Sigmoid colon (tissue), 6 donors: ENCODE measurements at regions not wholly inside any gene's neighbourhood (a gene's known extent, or its start where the extent isn't known, plus 50 kb on each side); places are given as distances from the start of the nearest gene placed in this dataset.

Source experiments
- DNase-seq: peaks from one replicate; pipeline ENCODE4 v3.0.0-alpha.2; 2019
- H3K27ac ChIP-seq, 4 donors: fragments of 200-600 bp; sonication (generic); one replicate each; pipeline ENCODE4 v1.5.1; 2016 to 2019; ENCODE audit warnings: mild to moderate bottlenecking in 1 of 4
- H3K27me3 ChIP-seq, 3 donors: fragments of 200-600 bp; sonication (generic); one replicate each; pipeline ENCODE4 v1.5.1; 2019; ENCODE audit warnings: mild to moderate bottlenecking in 1 of 3
- H3K36me3 ChIP-seq, 4 donors: fragments of 200-600 bp; sonication (generic); one replicate each; pipeline ENCODE4 v1.5.1; 2016 to 2019
- H3K4me1 ChIP-seq, 4 donors: fragments of 200-600 bp; sonication (generic); one replicate each; pipeline ENCODE4 v1.5.1; 2017 to 2019
- H3K4me3 ChIP-seq, 4 donors: fragments of 200-600 bp; sonication (generic); one replicate each; pipeline ENCODE4 v1.5.1; 2017 to 2019; ENCODE audit warnings: mild to moderate bottlenecking in 2 of 4, moderate library complexity in 1 of 4
- H3K9me3 ChIP-seq, 4 donors: fragments of 200-600 bp in 3 of 4; sonication (generic) in 3 of 4; one replicate each; pipeline versions ENCODE4 v1.5.1 to v1.6.1; 2013 to 2019
- CTCF ChIP-seq, 4 experiments: fragments of 450-650 bp in 3 of 4; fragments of 200-600 bp in 1 of 4; IDR thresholded peaks; one replicate each; pipeline ENCODE4 v1.5.1; 2016 to 2019; ENCODE audit warnings: antibody characterized with exemption in 4 of 4, mild to moderate bottlenecking in 3 of 4, moderate library complexity in 2 of 4
- EP300 ChIP-seq, 4 donors: sonication (generic); formaldehyde crosslinking; IDR thresholded peaks; one replicate each; pipeline ENCODE4 v1.6.1; 2017; ENCODE audit warnings: antibody characterized with exemption in 4 of 4
- POLR2A ChIP-seq, 2 donors: fragments of 450-650 bp; IDR thresholded peaks; one replicate each; pipeline ENCODE4 v1.6.1; 2016; ENCODE audit warnings: antibody characterized with exemption in 2 of 2, mild to moderate bottlenecking in 2 of 2, moderate library complexity in 2 of 2
- POLR2AphosphoS5 ChIP-seq, 4 donors: sonication (generic); formaldehyde crosslinking; IDR thresholded peaks; one replicate each; pipeline ENCODE4 v1.6.1; 2017; ENCODE audit warnings: antibody characterized with exemption in 4 of 4
- WGBS, 2 donors: extraction: QIAGEN DNeasy Blood & Tissue Kit; methylation state at CpG; one replicate each; pipeline ENCODE4 v1.1.7; 2013; 5-methylcytosine and 5-hydroxymethylcytosine counted together
- intact Hi-C: fragments of 100-400 bp; cut with DNase I; formaldehyde crosslinking; loops from one replicate; pipeline ENCODE4 v1.15.1; 2023
- donor health status: healthy with polysubstance abuse.
- donor health status: healthy.

DNA sequence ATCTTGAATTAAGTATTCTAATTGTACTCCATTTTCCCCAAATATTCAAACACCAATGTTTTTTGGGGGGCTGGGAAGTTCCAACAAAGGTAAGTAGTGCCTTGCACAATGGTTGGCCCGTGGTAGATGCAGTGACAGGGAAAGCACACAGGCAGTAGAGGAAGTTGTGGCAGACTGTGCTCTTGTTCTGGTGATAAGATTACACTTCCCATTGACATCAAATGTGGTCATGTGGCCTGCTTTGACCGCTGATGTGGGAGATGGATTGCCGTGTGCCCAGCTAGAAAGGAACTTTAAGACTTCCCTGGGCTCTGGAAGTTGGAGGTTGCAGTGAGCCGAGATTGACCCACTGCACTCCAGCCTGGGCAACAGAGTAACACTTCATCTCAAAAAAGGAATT, 223.8 kb downstream of the VRK1 start:
- intact Hi-C loops = no loop called here
- H3K4me1 ChIP-seq = no peaks in the 10 kb centered on the region
- 38 to 81% methylated on average over 4 of the region's 4 CpGs for WGBS, 2 donors
- no peaks in the 10 kb centered on the region for H3K9me3 ChIP-seq
- H3K27me3 ChIP-seq = peaks cover 0 to 5% (median 0%) of the 10 kb centered on the region in 3 donors
- H3K27ac ChIP-seq = no peak overlapping the region
- no peaks in the 10 kb centered on the region for H3K36me3 ChIP-seq
- H3K4me3 ChIP-seq = no peak overlapping the region
- no peak for DNase-seq
- no peak for TF ChIP-seq POLR2A (IDR thresholded peaks at IDR 0.05)
- TF ChIP-seq POLR2AphosphoS5 (IDR thresholded peaks at IDR 0.05) = no peak
- no peak for TF ChIP-seq CTCF (IDR thresholded peaks at IDR 0.05)
- no peak for TF ChIP-seq EP300 (IDR thresholded peaks at IDR 0.05)

- intact Hi-C loops = no loop called here
These were observed 224.5 kb downstream of the VRK1 start for GRCh38 chr14:97021571-97022168.

DNA sequence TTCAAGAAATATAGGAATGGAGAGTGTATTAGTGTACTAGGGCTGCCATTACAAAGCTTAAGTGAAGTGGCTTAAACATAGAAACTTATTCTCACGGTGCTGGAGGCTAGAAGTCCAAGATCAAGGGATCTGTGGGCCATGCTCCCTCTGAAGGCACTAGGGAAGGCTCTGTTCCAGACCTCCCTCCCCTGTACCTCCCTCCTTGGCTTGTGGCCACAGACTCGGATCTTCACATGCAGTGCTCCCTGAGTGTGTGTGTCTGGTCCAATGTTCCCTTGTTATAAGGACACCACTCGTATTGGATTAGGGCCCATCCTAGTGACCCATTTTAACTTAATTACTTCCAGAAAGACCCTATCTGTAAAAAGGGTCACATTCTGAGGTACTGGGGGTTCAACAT, 225.6 kb downstream of the VRK1 start:
- DNase-seq = no peak
- H3K27ac ChIP-seq = no peak overlapping the region
- 67 to 75% methylated on average over 3 of the region's 3 CpGs for WGBS, 2 donors
- H3K27me3 ChIP-seq = peaks cover 0 to 6% (median 0%) of the 10 kb centered on the region in 3 donors
- no peaks in the 10 kb centered on the region for H3K36me3 ChIP-seq
- H3K4me1 ChIP-seq = no peaks in the 10 kb centered on the region
- no peaks in the 10 kb centered on the region for H3K9me3 ChIP-seq
- H3K4me3 ChIP-seq = no peak overlapping the region
- intact Hi-C loops = no loop called here
- no peak for TF ChIP-seq CTCF (IDR thresholded peaks at IDR 0.05)
- no peak for TF ChIP-seq EP300 (IDR thresholded peaks at IDR 0.05)
- TF ChIP-seq POLR2AphosphoS5 (IDR thresholded peaks at IDR 0.05) = no peak
- TF ChIP-seq POLR2A (IDR thresholded peaks at IDR 0.05) = no peak

More at GRCh38 chr14:97021571-97022168, 224.5 kb downstream of the VRK1 start:
- 52 to 70% methylated on average over 3 of the region's 3 CpGs for WGBS, 2 donors
- Histone ChIP-seq H3K4me1 (no peaks in the 10 kb centered on the region), H3K36me3 (no peaks in the 10 kb centered on the region), H3K9me3 (no peaks in the 10 kb centered on the region), H3K4me3 (no peak overlapping the region), H3K27me3 (peaks cover 0 to 6% (median 0%) of the 10 kb centered on the region in 3 donors), H3K27ac (no peak overlapping the region)
- no peak for TF ChIP-seq POLR2A (IDR thresholded peaks at IDR 0.05)
- no peak for TF ChIP-seq CTCF (IDR thresholded peaks at IDR 0.05)
- no peak for TF ChIP-seq POLR2AphosphoS5 (IDR thresholded peaks at IDR 0.05)
- no peak for TF ChIP-seq EP300 (IDR thresholded peaks at IDR 0.05)
- DNase-seq = no peak

GRCh38 chr14:97023871-97024270, 226.7 kb downstream of the VRK1 start:
- Histone ChIP-seq H3K27ac (no peak overlapping the region), H3K36me3 (no peaks in the 10 kb centered on the region), H3K9me3 (no peaks in the 10 kb centered on the region), H3K27me3 (peaks cover 0 to 6% (median 0%) of the 10 kb centered on the region in 3 donors), H3K4me3 (no peak overlapping the region), H3K4me1 (no peaks in the 10 kb centered on the region)
- 88 to 92% methylated on average over 6 of the region's 6 CpGs for WGBS, 2 donors
- DNase-seq = no peak
- TF ChIP-seq POLR2AphosphoS5 (IDR thresholded peaks at IDR 0.05) (no peak), POLR2A (IDR thresholded peaks at IDR 0.05) (no peak), EP300 (IDR thresholded peaks at IDR 0.05) (no peak), CTCF (IDR thresholded peaks at IDR 0.05) (no peak)
- intact Hi-C loops = no loop called here

GRCh38 chr14:97024300-97024699, 227.1 kb downstream of the VRK1 start:
- Histone ChIP-seq H3K9me3 (no peaks in the 10 kb centered on the region), H3K27ac (no peak overlapping the region), H3K27me3 (peaks cover 0 to 6% (median 0%) of the 10 kb centered on the region in 3 donors), H3K4me1 (no peaks in the 10 kb centered on the region), H3K4me3 (no peak overlapping the region), H3K36me3 (no peaks in the 10 kb centered on the region)
- WGBS, 2 donors = 85 to 86% methylated on average over 7 of the region's 7 CpGs
- TF ChIP-seq CTCF (IDR thresholded peaks at IDR 0.05) (no peak), POLR2A (IDR thresholded peaks at IDR 0.05) (no peak), POLR2AphosphoS5 (IDR thresholded peaks at IDR 0.05) (no peak), EP300 (IDR thresholded peaks at IDR 0.05) (no peak)
- DNase-seq = no peak
- intact Hi-C loops = no loop called here
